ENCODE measurements at regions not wholly inside any gene's neighbourhood (a gene's known extent, or its start where the extent isn't known, plus 50 kb on each side); places are given as distances from the start of the nearest gene placed in this dataset.
"Not testable (repeated sequence)": the region's sequence is repeated elsewhere in the genome, so short reads cannot be mapped to it uniquely, and the experiment has no call there.

DNA sequence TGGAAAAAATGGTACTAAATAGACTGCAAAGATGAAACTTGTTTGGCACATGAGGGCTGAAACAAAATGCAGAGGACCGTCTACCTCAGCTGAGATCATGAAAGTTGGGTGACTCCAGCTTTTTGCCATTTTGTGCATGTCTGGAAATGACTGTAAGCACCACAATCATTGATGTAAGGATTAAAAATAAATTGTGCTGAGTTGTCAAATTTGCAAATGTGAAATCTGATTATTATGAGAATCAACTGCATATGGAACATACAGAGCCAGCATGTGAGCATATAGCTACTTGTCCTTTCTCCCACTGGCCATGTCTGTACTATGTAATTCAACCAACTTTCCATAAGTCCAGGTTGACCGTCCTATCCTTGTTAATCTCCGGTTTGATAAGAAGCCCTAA is 736.9 kb upstream of the PRMT6 start:
- DNase-seq, result no peak

- DNase-seq, result no peak
Measured at GRCh38 chr1:106325600-106325999, 730.9 kb upstream of the PRMT6 start.

GRCh38 chr1:106344494-106344893 is 712.0 kb upstream of the PRMT6 start:
- DNase-seq, result no peak

GRCh38 chr1:106360252-106360651 is 696.2 kb upstream of the PRMT6 start:
- DNase-seq, result no peak

GRCh38 chr1:106366627-106367319 is 689.7 kb upstream of the PRMT6 start:
- DNase-seq, result no peak

DNA sequence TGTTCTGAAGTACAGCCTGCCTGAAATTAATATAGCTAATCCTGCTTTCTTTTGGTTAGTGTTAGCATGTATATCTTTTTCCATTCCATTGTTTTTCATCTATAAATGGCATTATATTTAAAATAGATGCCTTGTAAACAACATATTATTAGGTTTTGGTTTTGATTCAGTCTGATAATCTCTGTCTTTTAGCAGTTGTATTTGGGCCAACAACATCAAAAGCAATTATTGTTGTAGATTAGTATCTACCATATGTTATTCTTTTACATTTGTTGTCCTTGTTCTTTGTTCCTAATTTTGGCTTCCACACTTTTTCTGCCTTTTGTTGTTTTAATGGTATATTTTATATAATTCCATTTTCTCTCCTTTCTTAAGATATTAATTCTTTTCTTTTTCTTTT is 678.2 kb upstream of the PRMT6 start:
- no peak for DNase-seq

GRCh38 chr1:106380772-106381171 is 675.7 kb upstream of the PRMT6 start:
- DNase-seq, result no peak

DNA sequence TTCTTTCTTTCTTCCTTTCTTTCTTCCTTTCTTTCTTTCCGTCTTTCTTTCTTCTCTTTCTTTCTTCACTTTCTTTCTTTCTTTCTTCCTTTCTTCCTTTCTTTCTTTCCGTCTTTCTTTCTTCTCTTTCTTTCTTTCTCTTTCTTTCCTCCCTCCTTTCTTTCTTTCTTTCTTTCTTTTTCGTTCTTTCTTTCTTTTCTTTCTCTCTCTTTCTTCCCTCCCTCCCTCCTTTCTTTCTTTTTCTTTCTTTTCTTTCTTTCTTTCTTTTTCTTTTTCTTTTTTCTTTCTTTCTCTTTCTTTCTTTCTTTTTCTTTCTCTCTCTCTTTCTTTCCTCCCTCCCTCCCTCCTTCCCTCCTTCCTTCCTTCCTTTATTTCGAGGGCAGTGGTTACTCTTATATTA is 667.3 kb upstream of the PRMT6 start:
- DNase-seq, result not testable (repeated sequence)

DNA sequence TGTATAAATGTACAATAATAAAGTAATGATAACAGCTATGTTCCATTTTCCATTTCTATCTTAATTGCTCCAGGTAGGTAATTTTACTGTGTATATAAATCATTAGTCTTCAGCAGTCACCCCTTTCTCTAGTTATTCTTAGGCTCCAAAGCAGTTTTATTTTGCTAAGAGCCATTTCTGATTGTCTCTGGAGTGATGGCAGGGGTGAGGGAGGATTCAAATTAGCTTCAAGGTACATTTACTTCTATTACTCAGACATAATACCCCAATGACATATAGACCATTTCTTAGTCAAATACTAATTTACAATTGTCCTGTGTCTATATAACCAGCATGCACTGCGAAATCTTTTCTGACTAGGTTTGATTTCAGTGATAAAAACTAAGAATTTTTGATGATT is 663.4 kb upstream of the PRMT6 start:
- DNase-seq, result no peak

DNA sequence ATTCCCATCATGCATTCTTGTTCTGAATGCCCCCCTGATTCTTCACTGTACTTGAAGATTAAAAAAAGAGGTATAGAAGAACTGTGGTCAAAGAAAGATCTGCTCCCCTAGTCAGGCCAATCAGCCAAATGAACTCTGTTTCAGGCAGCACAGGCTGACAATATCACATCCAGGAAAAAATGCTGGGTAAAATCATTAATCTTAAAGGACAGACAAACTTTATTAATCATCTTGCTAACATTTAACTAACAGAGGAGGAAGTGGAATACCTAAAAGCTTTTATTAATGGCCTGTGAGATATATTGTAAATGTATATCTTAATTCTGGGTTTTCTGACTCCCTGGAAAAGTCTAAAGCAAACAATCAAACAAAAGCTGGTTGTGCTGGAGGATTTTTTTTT is 660.5 kb upstream of the PRMT6 start:
- DNase-seq, result no peak

DNA sequence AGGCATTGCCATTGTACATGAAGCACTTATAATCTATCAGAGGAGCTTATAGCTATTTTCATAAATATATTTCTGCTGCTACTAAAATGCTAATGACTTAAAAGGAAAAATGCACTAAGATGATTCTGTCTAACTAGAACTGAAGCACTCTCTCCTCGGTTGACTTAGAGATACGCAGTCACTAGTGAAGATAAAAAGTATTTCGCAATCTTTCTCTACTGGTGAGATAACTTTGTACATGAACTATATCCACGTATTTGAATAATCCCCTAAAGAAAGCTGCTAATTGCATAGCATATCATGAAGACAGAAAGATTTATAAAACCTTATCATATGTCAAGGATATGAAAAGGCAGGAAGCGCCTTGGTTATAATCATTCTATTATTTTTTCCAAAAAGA is 658.1 kb upstream of the PRMT6 start:
- no peak for DNase-seq

- no peak for DNase-seq
Measured at GRCh38 chr1:106406114-106406513, 650.4 kb upstream of the PRMT6 start.

GRCh38 chr1:106412321-106412720 is 644.2 kb upstream of the PRMT6 start:
- DNase-seq, result not testable (repeated sequence)

- DNase-seq, result no peak
Measured at GRCh38 chr1:106435269-106435668, 621.2 kb upstream of the PRMT6 start.

DNA sequence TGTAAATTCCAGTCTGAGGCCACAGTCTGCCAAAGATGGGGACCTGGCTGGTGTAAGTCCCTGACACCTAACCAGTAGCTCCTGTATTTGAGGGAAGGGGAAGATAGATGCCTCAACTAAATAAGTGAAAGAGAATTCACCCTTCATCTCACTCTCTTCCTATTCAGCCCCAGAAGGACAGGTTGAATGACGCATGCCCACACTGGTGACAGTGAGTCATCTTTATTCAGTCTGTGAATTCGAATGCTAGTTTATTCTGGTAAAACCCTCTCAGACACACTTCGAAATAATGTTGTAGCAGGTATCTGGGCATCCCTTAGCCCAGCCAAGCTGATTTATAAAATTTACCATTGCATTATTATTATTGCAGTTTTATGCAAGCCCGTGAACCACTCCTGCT is 617.0 kb upstream of the PRMT6 start:
- no peak for DNase-seq

- DNase-seq, result no peak
Measured at GRCh38 chr1:106447466-106447865, 609.0 kb upstream of the PRMT6 start.

- no peak for DNase-seq
Measured at GRCh38 chr1:106456832-106457231, 599.6 kb upstream of the PRMT6 start.

- no peak for DNase-seq
Measured at GRCh38 chr1:106457368-106457767, 599.1 kb upstream of the PRMT6 start.

DNA sequence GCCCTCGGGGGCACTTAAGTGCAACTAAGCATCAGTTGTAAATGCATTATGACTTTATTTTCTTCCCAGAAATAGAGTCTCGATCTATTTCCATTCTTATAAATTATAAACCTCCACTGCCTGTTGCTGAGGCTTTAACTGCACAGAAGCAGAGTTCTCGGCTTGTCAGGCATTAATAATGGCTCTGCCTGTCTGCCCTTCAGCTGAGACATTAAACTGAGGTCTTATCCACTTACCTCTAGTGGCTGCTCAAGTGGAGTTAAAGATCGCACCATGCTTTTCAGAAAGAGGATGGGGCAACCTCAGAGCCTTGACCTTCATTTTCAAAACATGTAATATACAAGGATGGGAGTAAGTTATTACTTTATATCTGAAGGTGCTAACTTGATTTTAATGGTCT is 597.6 kb upstream of the PRMT6 start:
- DNase-seq, result no peak

- no peak for DNase-seq
Measured at GRCh38 chr1:106459418-106459817, 597.1 kb upstream of the PRMT6 start.

DNA sequence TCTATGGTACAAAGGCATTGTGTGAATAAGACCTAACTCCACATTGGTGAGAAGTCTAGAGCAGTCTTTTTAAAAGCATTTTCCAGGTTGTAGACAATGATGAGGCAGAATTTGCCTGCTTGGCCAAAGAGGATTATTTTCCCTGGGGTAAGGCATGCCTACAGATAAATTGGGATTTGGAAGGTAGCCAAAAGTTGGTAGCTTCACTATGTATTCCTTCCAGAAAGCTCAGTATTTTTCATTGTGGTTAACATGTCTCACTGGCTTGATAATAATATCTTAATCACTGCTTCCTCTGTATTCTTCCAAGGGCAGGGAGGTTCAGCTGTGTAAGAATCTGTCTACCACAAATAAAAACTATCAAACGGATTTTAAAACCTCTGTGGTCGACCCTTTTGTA is 590.8 kb upstream of the PRMT6 start:
- no peak for DNase-seq

DNA sequence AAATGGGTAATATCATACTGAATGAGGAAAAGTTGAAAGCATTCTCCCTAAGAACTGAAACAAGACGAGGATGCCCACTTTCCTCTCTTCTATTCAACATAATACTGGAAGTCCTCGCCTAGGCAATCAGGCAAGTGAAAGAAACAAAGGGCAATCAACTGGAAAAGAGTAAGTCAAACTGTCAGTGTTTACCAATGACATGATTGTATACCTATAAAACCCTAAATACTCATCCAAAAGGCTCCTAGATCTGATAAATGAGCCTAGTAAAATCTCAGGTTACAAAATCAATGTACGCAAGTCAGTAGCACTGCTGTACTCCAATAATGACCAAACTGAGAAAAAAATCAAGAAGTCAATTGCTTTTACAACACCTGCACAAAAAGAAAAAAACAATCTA is 575.8 kb upstream of the PRMT6 start:
- no peak for DNase-seq

- DNase-seq, result no peak
Measured at GRCh38 chr1:106492880-106493279, 563.6 kb upstream of the PRMT6 start.

DNA sequence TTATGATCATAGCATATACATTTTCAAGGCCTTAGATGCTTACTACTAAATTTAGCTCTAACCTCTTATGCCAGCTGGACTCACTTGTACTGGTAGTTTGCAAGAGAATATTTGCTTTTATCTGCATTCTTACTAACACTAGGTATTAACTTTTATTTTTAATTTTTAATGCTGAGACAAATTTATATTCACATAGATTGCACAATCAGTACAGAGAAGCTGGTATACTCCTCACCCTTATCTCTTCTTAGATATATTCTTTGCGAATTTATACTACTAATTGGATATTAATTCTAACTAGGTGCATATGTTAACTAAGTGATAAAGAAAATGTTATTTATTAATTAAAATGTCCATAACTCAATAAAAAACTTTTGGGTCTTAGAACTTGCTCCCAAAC is 561.8 kb upstream of the PRMT6 start:
- no peak for DNase-seq

DNA sequence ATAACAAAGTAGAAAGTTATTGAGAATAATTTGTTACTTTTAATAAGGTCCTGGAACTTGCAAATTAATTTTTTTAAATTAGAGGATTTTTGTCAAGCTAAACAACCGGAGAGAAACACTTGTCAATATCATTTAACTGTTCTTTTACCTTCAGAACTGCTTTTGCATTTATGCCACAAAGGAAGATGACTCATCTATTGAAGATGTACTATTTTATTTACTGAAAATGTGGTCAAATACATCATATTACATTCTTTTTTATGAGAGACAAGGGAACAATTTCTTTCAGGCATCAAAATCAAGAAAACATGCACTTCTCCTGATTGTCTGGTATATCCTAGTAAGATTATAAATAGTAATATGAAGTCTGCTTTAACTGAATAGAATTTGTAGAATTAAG is 558.2 kb upstream of the PRMT6 start:
- no peak for DNase-seq

DNA sequence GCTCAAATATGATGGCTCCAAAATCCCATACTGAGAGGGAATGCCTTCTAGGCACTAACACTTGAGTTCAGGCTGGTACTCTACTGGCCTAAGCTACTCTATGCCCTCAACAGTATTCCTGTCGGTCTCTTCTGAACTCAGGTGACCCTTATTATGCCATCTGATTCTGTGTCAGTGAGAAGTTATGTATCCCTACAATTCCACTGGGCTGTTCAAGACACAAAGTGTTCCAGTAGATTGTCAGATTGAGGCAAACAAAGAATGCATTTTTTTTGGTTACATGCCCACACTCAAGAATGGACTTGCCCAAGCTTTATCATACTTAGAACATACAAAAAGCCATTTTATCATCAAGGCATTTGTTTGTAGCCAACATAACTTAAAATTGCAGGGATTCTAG is 553.8 kb upstream of the PRMT6 start:
- DNase-seq, result no peak
